ENCODE measurements at regions not wholly inside any gene's neighbourhood (a gene's known extent, or its start where the extent isn't known, plus 50 kb on each side); places are given as distances from the start of the nearest gene placed in this dataset.

- H3K27ac ChIP-seq (ENCODE audit: low read depth, low read length), result no peak overlapping the region
- no peaks in the 10 kb centered on the region for H3K9me3 ChIP-seq (ENCODE audit: low read length)
- no peaks in the 10 kb centered on the region for H3K27me3 ChIP-seq (ENCODE audit: insufficient read depth, low read length, poor library complexity, severe bottlenecking)
- ChIA-PET POLR2A (no interaction called here), CTCF (no interaction called here)
- Mint-ChIP-seq H3K4me3 (no peak overlapping the region), H3K36me3 (no peaks in the 10 kb centered on the region), H3K4me1 (no peaks in the 10 kb centered on the region), H3K27me3 (peaks cover 0 to 26% of the 10 kb centered on the region in 2 donors), H3K9me3 (peaks cover 0 to 2% (median 0%) of the 10 kb centered on the region in 5 donors), H3K27ac (no peak overlapping the region)
- DNase-seq, result no peak
- no peaks in the 10 kb centered on the region for H3K4me1 ChIP-seq (ENCODE audit: insufficient read depth, low read length)
- H3K36me3 ChIP-seq (ENCODE audit: insufficient read depth, low read length), result no peaks in the 10 kb centered on the region
- no peak overlapping the region for H3K4me3 ChIP-seq (ENCODE audit: low read length)
These were observed 142.4 kb downstream of the ANXA5 start for GRCh38 chr4:121554382-121554781.

DNA sequence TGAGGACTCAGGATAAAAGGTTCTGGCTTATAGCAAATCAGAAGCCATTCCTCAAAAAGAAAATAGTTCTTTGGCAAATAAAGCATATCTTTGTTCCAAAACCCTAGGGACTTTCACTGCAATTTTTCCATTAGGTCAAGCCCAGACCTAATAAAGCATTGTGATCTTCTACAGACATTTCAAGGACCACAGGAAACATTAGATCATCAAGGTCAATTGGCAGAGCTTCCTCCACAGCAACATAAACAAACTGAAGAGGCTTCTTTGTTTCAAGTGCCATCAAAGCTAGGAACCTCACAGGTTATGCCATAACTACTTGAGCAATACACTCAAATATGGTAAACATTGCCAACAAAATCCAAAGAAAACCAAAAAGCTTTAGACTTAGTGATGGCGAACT lies 144.9 kb downstream of the ANXA5 start:
- Histone ChIP-seq H3K27ac (ENCODE audit: low read depth, low read length) (no peak overlapping the region), H3K27me3 (ENCODE audit: insufficient read depth, low read length, poor library complexity, severe bottlenecking) (no peaks in the 10 kb centered on the region), H3K36me3 (ENCODE audit: insufficient read depth, low read length) (no peaks in the 10 kb centered on the region), H3K4me3 (ENCODE audit: low read length) (no peak overlapping the region), H3K4me1 (ENCODE audit: insufficient read depth, low read length) (no peaks in the 10 kb centered on the region), H3K9me3 (ENCODE audit: low read length) (no peaks in the 10 kb centered on the region)
- POLR2A ChIA-PET, result no interaction called here
- DNase-seq, result no peak
- Mint-ChIP-seq H3K27me3 (peaks cover 7 to 41% of the 10 kb centered on the region in 2 donors), H3K4me1 (no peaks in the 10 kb centered on the region), H3K27ac (no peak overlapping the region), H3K4me3 (no peak overlapping the region), H3K9me3 (peaks cover 0 to 2% (median 0%) of the 10 kb centered on the region in 5 donors), H3K36me3 (no peaks in the 10 kb centered on the region)
- CTCF ChIA-PET, result no interaction called here

GRCh38 chr4:121551271-121551670 lies 145.5 kb downstream of the ANXA5 start:
- no peaks in the 10 kb centered on the region for H3K9me3 ChIP-seq (ENCODE audit: low read length)
- no peak overlapping the region for H3K4me3 ChIP-seq (ENCODE audit: low read length)
- POLR2A ChIA-PET, result no interaction called here
- no peaks in the 10 kb centered on the region for H3K4me1 Mint-ChIP-seq
- H3K36me3 Mint-ChIP-seq, result no peaks in the 10 kb centered on the region
- H3K36me3 ChIP-seq (ENCODE audit: insufficient read depth, low read length), result no peaks in the 10 kb centered on the region
- CTCF ChIA-PET, result no interaction called here
- no peaks in the 10 kb centered on the region for H3K27me3 ChIP-seq (ENCODE audit: insufficient read depth, low read length, poor library complexity, severe bottlenecking)
- H3K4me3 Mint-ChIP-seq, result no peak overlapping the region
- no peak for DNase-seq
- no peak overlapping the region for H3K27ac Mint-ChIP-seq
- H3K4me1 ChIP-seq (ENCODE audit: insufficient read depth, low read length), result no peaks in the 10 kb centered on the region
- H3K27me3 Mint-ChIP-seq, result peaks cover 7 to 45% of the 10 kb centered on the region in 2 donors
- H3K27ac ChIP-seq (ENCODE audit: low read depth, low read length), result no peak overlapping the region
- H3K9me3 Mint-ChIP-seq, result peaks cover 0 to 4% (median 0%) of the 10 kb centered on the region in 5 donors

- CTCF ChIA-PET, result no interaction called here
- Mint-ChIP-seq H3K9me3 (peaks cover 0 to 5% (median 0%) of the 10 kb centered on the region in 5 donors), H3K27me3 (peaks cover 10 to 23% of the 10 kb centered on the region in 2 donors), H3K4me1 (peaks cover 2 to 11% (median 9%) of the 10 kb centered on the region in 3 donors), H3K36me3 (no peaks in the 10 kb centered on the region), H3K4me3 (no peak overlapping the region), H3K27ac (no peak overlapping the region)
- Histone ChIP-seq H3K4me1 (ENCODE audit: insufficient read depth, low read length) (no peaks in the 10 kb centered on the region), H3K27me3 (ENCODE audit: insufficient read depth, low read length, poor library complexity, severe bottlenecking) (no peaks in the 10 kb centered on the region), H3K36me3 (ENCODE audit: insufficient read depth, low read length) (no peaks in the 10 kb centered on the region), H3K4me3 (ENCODE audit: low read length) (no peak overlapping the region), H3K27ac (ENCODE audit: low read depth, low read length) (no peak overlapping the region), H3K9me3 (ENCODE audit: low read length) (no peaks in the 10 kb centered on the region)
- POLR2A ChIA-PET, result no interaction called here
- no peak for DNase-seq
These were observed 155.1 kb downstream of the ANXA5 start for GRCh38 chr4:121541696-121542095.

DNA sequence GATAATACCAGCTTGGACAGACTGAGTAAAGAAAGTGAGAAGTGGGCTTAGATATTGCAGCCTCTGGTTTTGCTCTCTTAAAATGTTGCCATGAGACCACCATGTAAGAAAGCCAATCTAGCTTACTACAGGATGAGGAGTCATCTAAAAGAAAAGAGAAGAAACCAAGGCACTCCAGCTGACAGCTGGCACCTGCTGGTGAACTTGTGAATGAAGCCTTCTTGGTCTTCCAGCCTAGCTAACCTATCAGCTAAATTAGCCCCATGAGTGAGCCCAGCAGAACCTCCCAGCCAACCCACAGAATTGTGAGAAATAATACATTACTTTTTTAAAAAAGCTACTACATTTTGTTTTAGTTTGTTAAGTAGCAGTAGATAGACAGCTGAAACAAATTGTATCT lies 154.5 kb upstream of the QRFPR start:
- Histone ChIP-seq H3K4me1 (ENCODE audit: insufficient read depth, low read length) (no peaks in the 10 kb centered on the region), H3K9me3 (ENCODE audit: low read length) (no peaks in the 10 kb centered on the region), H3K27me3 (ENCODE audit: insufficient read depth, low read length, poor library complexity, severe bottlenecking) (peaks cover 6% of the 10 kb centered on the region), H3K4me3 (ENCODE audit: low read length) (no peak overlapping the region), H3K27ac (ENCODE audit: low read depth, low read length) (no peak overlapping the region), H3K36me3 (ENCODE audit: insufficient read depth, low read length) (no peaks in the 10 kb centered on the region)
- Mint-ChIP-seq H3K27ac (no peak overlapping the region), H3K4me3 (no peak overlapping the region), H3K4me1 (no peaks in the 10 kb centered on the region), H3K9me3 (no peaks in the 10 kb centered on the region), H3K27me3 (peaks cover 9 to 33% of the 10 kb centered on the region in 2 donors), H3K36me3 (no peaks in the 10 kb centered on the region)
- POLR2A ChIA-PET, result no interaction called here
- no peak for DNase-seq
- CTCF ChIA-PET, result no interaction called here

DNA sequence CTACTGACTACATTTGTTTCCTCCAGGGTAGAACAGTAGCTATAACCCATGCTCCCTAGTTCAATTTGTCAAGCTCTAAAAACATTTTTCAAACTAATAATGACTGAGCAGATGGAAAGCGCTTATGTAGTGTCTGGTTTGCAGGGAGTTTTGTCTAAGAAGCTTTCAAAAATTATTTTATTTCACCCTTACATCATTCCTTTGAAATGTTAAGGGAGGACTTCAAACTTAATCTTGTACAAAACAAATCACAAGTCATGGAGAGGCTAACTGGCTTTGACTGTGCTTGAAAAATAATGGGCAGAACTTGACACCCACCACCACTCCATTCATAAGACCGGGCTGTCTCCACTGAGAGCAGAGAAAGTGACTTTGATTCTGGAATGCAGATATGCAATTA lies 153.4 kb upstream of the QRFPR start:
- H3K4me1 Mint-ChIP-seq, result no peaks in the 10 kb centered on the region

DNA sequence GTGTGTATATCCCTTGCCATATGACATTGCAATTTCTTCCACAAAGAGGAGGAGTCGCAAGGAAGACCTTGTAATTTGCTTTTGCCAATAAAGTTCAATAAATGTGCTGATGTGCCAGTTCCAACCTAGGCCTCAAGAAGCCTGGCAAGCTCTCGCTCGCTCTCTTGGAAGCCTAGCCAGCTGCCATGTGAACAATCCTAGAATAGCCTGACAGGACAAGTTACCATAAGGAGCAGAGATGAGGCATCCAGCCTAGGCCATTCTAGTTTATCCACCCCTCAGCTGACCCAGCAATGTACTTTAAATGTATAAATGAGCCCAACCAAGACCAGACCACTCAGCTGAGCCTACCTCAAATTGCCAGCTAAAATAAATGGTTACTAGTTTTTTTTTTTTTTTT lies 145.7 kb upstream of the QRFPR start:
- Histone ChIP-seq H3K27me3 (ENCODE audit: insufficient read depth, low read length, poor library complexity, severe bottlenecking) (peaks cover 6% of the 10 kb centered on the region), H3K27ac (ENCODE audit: low read depth, low read length) (no peak overlapping the region), H3K36me3 (ENCODE audit: insufficient read depth, low read length) (no peaks in the 10 kb centered on the region), H3K4me3 (ENCODE audit: low read length) (no peak overlapping the region), H3K9me3 (ENCODE audit: low read length) (no peaks in the 10 kb centered on the region), H3K4me1 (ENCODE audit: insufficient read depth, low read length) (no peaks in the 10 kb centered on the region)
- Mint-ChIP-seq H3K9me3 (no peaks in the 10 kb centered on the region), H3K27me3 (peaks cover 6 to 33% of the 10 kb centered on the region in 2 donors), H3K4me3 (no peak overlapping the region), H3K36me3 (no peaks in the 10 kb centered on the region), H3K27ac (no peak overlapping the region), H3K4me1 (no peaks in the 10 kb centered on the region)
- ChIA-PET POLR2A (no interaction called here), CTCF (no interaction called here)
- DNase-seq, result no peak

More for the DNA sequence above, 153.4 kb upstream of the QRFPR start:
- H3K36me3 ChIP-seq (ENCODE audit: insufficient read depth, low read length), result no peaks in the 10 kb centered on the region
- peaks cover 8 to 33% of the 10 kb centered on the region in 2 donors for H3K27me3 Mint-ChIP-seq
- no peaks in the 10 kb centered on the region for H3K9me3 Mint-ChIP-seq
- CTCF ChIA-PET, result no interaction called here
- no peaks in the 10 kb centered on the region for H3K9me3 ChIP-seq (ENCODE audit: low read length)
- H3K4me3 ChIP-seq (ENCODE audit: low read length), result no peak overlapping the region
- no peak for DNase-seq
- no peak overlapping the region for H3K4me3 Mint-ChIP-seq
- no peaks in the 10 kb centered on the region for H3K4me1 ChIP-seq (ENCODE audit: insufficient read depth, low read length)
- POLR2A ChIA-PET, result no interaction called here
- H3K27me3 ChIP-seq (ENCODE audit: insufficient read depth, low read length, poor library complexity, severe bottlenecking), result peaks cover 6% of the 10 kb centered on the region
- H3K36me3 Mint-ChIP-seq, result no peaks in the 10 kb centered on the region
- no peak overlapping the region for H3K27ac Mint-ChIP-seq
- H3K27ac ChIP-seq (ENCODE audit: low read depth, low read length), result no peak overlapping the region

DNA sequence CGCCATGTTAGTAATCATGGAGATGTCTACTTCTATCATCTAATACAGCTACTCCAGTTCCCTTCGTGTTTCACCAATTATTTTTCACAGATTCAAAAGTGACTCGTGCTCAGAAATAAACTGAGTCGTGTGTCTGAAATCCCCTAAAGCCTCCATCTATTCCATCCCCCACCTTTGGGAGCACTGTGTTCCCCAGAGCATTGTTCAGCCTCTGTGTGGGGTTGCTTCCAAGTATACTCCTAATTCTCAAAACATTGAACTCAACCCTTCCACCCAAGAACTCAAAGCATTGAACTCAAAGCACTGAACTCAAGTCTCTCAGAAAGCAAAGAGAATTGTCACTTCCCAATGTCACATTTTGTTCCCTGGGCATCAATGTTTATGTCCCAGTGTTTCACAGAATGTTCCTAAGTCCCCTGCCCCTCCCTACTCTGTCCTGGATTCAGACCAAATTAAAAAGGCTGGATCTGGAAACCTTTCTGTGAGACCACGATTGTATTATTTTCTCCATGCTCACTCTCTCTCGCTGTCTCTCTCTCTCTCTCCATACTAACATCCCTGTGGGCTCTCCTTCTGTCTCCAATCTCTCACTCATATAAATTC lies 138.5 kb upstream of the QRFPR start:
- no peak overlapping the region for H3K27ac Mint-ChIP-seq
- peaks cover 7 to 10% of the 10 kb centered on the region in 2 donors for H3K27me3 Mint-ChIP-seq
- ChIA-PET CTCF (no interaction called here), POLR2A (no interaction called here)
- Histone ChIP-seq H3K36me3 (ENCODE audit: insufficient read depth, low read length) (no peaks in the 10 kb centered on the region), H3K27ac (ENCODE audit: low read depth, low read length) (no peak overlapping the region), H3K27me3 (ENCODE audit: insufficient read depth, low read length, poor library complexity, severe bottlenecking) (no peaks in the 10 kb centered on the region), H3K4me3 (ENCODE audit: low read length) (no peak overlapping the region), H3K4me1 (ENCODE audit: insufficient read depth, low read length) (no peaks in the 10 kb centered on the region), H3K9me3 (ENCODE audit: low read length) (no peaks in the 10 kb centered on the region)
- no peak for DNase-seq
- H3K9me3 Mint-ChIP-seq, result peaks cover 0 to 2% (median 0%) of the 10 kb centered on the region in 5 donors
- H3K36me3 Mint-ChIP-seq, result no peaks in the 10 kb centered on the region
- H3K4me1 Mint-ChIP-seq, result no peaks in the 10 kb centered on the region
- H3K4me3 Mint-ChIP-seq, result no peak overlapping the region

DNA sequence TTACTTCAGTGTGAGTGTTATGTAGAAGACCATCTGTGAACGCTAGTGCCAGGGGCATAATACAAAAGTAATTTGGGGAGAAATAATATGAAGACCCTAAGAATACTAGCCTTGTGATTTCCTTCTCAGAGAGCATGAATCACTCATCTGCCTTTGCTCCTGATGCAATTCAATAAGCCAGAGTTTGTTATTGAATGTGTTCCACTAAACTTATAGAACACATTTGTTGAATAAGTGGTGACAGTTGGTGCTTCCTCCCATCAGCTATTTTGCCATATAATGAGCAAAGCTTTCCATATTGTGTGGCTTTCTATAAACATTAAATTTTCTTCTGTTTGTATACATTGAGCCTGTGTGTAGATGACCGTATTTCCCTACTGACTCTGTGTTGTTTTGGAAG lies 136.4 kb upstream of the QRFPR start:
- Histone ChIP-seq H3K4me3 (ENCODE audit: low read length) (no peak overlapping the region), H3K27ac (ENCODE audit: low read depth, low read length) (no peak overlapping the region), H3K4me1 (ENCODE audit: insufficient read depth, low read length) (no peaks in the 10 kb centered on the region), H3K36me3 (ENCODE audit: insufficient read depth, low read length) (no peaks in the 10 kb centered on the region), H3K27me3 (ENCODE audit: insufficient read depth, low read length, poor library complexity, severe bottlenecking) (no peaks in the 10 kb centered on the region), H3K9me3 (ENCODE audit: low read length) (no peaks in the 10 kb centered on the region)
- Mint-ChIP-seq H3K9me3 (peaks cover 0 to 2% (median 0%) of the 10 kb centered on the region in 5 donors), H3K4me3 (no peak overlapping the region), H3K4me1 (no peaks in the 10 kb centered on the region), H3K36me3 (no peaks in the 10 kb centered on the region), H3K27ac (no peak overlapping the region), H3K27me3 (peaks cover under 1 to 6% of the 10 kb centered on the region in 2 donors)
- no peak for DNase-seq
- ChIA-PET POLR2A (no interaction called here), CTCF (no interaction called here)
